Activated naive CD4-positive, alpha-beta T cell treated with Interleukin-2 at 50 U/mL for 16 hours (primary cell): ENCODE measurements at regions not wholly inside any gene's neighbourhood (a gene's known extent, or its start where the extent isn't known, plus 50 kb on each side); places are given as distances from the start of the nearest gene placed in this dataset.

Experiments used
- DNase-seq: peaks from one replicate; pipeline ENCODE4 v3.0.0-alpha.2; 2020

DNA sequence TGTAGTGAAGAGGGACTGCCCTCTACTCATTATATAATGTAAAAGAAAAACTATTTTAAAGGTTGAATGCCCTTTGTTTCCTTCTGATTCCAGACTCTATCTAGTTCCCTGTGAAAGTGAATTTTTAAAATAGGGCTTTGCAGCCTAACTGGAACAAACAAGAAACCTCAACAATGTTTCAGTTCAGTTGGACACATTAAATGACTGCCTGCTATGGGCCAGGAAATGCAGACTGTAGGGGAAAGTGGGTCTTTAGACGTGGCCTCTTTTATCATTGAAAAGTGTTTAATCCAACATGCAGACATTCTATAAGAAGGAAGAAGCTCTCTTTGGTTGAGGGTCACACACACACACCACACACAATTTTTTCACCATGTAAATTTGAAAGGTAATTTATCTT, 289.1 kb downstream of the ICE1 start:
- no peak for DNase-seq

- DNase-seq = no peak
Measured at GRCh38 chr5:5711112-5711511, 288.6 kb downstream of the ICE1 start.

- no peak for DNase-seq
Measured at GRCh38 chr5:5710471-5710870, 288.0 kb downstream of the ICE1 start.

GRCh38 chr5:5708367-5708919, 286.0 kb downstream of the ICE1 start:
- DNase-seq = no peak

- DNase-seq = no peak
Measured at GRCh38 chr5:5705010-5705409, 282.5 kb downstream of the ICE1 start.

DNA sequence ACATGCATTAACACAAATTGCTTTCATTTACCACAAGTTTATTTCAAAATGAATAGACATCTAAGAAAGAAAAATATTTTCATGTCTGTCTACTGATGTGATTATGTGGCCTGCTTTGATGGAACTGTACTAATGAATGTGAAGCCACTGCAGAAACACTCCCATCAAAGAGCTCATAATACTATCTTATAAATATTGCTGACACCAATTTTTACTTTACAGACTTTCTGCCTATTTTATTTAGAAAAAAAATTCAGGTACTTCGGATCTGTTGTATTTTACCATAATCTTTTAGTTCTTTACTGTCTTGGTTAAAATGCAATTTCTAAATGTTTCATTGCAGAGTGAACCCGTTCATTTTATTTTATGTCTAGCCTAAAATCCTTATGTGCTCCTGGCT, 281.9 kb downstream of the ICE1 start:
- no peak for DNase-seq

GRCh38 chr5:5702934-5703333, 280.5 kb downstream of the ICE1 start:
- DNase-seq = no peak

GRCh38 chr5:5700549-5700948, 278.1 kb downstream of the ICE1 start:
- DNase-seq = no peak

- DNase-seq = no peak
Measured at GRCh38 chr5:5699062-5699461, 276.6 kb downstream of the ICE1 start.

DNA sequence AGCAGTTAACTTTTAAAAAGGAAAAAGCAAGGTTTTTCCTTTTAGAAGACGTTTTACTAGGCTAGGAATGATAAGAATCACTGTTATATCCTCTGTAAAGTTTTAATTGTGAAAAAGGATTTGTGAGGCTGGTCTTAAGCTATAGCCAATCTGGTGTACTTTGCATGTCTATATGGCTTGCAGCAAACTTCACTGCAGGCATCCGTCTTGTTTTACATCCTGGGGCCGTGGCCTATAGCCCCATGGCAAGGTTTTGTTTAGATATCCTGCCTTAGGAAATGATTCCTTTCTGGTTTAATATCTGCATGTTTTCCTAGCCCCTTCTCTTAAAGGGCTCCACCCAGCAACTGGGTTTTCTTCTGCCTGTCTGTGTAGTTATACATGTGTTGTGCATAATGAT, 272.8 kb downstream of the ICE1 start:
- DNase-seq = no peak

GRCh38 chr5:5688925-5689310, 266.4 kb downstream of the ICE1 start:
- DNase-seq = no peak

- DNase-seq = no peak
Measured at GRCh38 chr5:5688194-5688924, 265.9 kb downstream of the ICE1 start.

- no peak for DNase-seq
Measured at GRCh38 chr5:5687113-5687512, 264.6 kb downstream of the ICE1 start.

DNA sequence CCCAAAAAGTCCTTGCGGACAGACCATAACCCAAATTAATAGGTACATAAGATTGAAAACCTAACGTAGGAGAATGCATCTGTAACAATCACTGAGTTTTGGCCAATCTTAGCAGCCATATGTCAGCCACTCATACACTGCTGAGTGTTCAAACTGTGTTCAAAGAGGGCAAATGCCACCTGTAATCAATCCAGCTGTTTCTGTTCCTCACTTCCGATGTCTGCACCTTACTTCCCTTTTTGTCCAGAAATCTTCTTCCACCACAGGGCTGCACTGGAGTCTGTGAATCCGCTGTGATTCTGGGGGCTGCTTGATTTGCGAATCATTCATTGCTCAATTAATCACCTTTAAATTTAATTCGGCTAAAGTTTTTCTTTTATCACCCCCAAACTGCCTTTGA, 263.9 kb downstream of the ICE1 start:
- no peak for DNase-seq

- no peak for DNase-seq
Measured at GRCh38 chr5:5685737-5686136, 263.3 kb downstream of the ICE1 start.

DNA sequence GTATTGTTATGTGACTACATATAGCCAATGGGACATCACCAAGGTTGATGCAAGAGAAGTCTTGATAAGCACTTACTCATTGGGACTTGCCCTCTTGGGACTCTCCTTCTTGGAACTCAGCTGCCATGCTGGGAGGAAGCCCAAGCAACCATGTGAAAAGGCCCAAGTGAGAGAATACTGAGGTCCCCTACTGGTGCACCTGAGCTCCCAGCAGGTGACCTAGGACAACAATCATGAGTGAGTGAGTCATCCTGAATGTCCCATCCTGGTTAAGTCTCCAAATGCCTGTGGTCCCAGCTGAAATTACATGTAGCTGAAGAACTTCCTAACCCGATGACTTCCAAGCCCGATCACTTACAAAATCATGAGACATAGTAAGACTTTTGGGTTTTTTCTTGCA, 260.7 kb downstream of the ICE1 start:
- DNase-seq = no peak

- no peak for DNase-seq
Measured at GRCh38 chr5:5678909-5679308, 256.4 kb downstream of the ICE1 start.

DNA sequence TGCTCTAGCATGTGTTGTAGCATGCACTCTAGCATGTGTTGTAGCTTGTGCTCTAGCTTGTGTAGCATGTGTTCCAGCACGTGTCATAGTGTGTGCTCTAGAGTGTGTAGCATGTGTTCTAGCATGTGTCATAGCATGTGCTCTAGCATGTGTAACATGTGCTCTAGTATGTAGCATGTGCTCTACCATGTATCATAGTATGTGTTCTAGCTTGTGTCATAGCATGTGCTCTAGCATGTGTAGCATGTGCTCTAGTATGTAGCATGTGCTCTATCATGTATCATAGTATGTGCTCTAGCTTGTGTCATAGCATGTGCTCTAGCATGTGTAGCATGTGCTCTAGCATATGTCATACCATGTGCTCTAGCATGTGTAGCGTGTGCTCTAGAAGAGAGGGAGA, 255.3 kb downstream of the ICE1 start:
- DNase-seq = no peak

DNA sequence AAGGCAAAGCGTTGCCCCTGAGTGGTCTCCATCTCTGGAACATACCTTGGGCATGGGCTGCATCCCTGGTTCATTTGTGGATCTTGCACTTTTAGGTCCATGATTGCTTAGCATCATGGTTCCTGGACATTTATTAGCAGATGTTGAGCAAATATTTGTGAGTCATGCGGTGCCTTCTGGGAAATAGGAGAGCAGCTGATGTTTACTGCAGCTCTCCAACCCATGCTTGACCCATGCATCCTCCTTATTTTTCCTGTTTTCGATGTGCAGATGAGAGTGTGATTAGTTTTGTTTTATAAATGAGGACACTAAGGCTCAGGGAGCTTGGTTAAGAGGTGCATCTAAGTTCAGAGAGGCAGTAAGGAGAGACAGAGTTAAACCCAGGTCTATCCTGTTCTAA, 253.7 kb downstream of the ICE1 start:
- no peak for DNase-seq

GRCh38 chr5:5675511-5675910, 253.0 kb downstream of the ICE1 start:
- no peak for DNase-seq

DNA sequence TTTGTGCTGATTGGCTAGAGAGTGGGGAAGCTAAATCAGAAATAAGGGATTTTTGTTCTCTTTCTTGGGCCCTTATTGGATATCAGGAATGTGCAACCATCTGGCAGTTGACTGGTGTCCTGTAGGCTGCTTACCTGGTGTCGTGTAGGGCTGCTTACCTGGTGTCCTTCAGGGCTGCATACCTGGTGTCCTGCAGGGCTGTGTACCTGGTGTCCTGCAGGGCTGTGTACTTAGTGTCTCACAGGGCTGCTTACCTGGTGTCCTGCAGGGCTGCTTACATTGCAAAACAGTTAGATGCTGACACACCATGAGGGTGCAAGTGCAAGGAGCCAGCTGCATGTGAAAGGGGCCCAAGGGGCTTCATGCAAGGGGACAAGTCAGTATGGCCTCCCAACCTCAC, 249.3 kb downstream of the ICE1 start:
- no peak for DNase-seq

DNA sequence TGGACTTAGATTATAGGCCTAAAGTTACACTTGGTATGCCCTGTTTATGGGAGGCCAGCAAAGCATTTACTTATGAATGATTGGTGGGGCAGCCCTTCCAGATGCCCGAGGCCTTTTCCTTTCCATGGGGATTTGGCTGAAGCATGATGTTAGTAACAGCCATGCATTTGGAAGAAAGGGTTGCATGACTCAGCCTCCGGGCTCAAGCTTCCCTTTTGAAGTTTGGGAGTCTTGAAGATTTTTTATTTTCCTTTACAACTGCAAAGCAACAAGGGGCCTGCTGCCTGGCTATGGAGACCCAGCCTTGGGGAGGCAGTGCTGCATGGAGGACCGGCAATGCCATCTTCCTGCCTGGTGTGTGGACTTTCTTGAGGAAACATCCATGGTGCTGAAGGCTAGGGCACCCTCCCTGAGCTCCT, 244.7 kb downstream of the ICE1 start:
- DNase-seq = no peak

GRCh38 chr5:5666369-5666768, 243.9 kb downstream of the ICE1 start:
- DNase-seq = no peak

DNA sequence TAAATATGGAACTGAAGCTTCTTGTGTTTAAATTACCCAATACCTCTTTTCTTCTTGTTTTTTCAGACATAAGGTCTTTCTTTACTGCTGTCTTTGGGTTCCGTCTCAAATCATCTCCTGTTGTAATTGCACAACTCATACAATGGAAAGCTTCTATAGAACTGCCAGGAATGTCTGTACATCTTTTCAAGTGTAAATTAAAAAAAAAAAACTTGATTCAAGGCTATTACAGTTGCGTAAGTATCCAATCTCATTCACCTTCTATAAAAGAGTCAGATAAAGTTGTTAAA, 243.5 kb downstream of the ICE1 start:
- DNase-seq = no peak
